Liver (tissue), 3 donors: ENCODE measurements at regions not wholly inside any gene's neighbourhood (a gene's known extent, or its start where the extent isn't known, plus 50 kb on each side); places are given as distances from the start of the nearest gene placed in this dataset.

Source experiments
- ATF3 ChIP-seq: IDR thresholded peaks from 2 replicates; pipeline ENCODE4 v1.6.1; 2016; ENCODE audit warnings: antibody characterized with exemption
- CTCF ChIP-seq: fragments of 150-350 bp; IDR thresholded peaks from 2 replicates; pipeline ENCODE4 v1.5.1; 2017; ENCODE audit warnings: improper control_type of control experiment, low read depth, low read length; ENCODE audit not compliant: missing input control
- EGR1 ChIP-seq, 2 donors: IDR thresholded peaks; 2 replicates each; pipeline ENCODE4 v1.6.1; 2016 to 2018; ENCODE audit warnings: antibody characterized with exemption in 2 of 2, low read depth in 2 of 2
- NR2F2 ChIP-seq: IDR thresholded peaks from 2 replicates; pipeline ENCODE4 v1.6.1; 2016; ENCODE audit warnings: antibody characterized with exemption
- RAD21 ChIP-seq, 2 donors: IDR thresholded peaks; 2 replicates each; pipeline ENCODE4 v1.6.1; 2016; ENCODE audit warnings: antibody characterized with exemption in 2 of 2, mild to moderate bottlenecking in 2 of 2
- RXRA ChIP-seq, 2 donors: IDR thresholded peaks; 2 replicates each; pipeline ENCODE4 v1.6.1; 2017 to 2018; ENCODE audit warnings: antibody characterized with exemption in 2 of 2, mild to moderate bottlenecking in 1 of 2
- SP1 ChIP-seq: IDR thresholded peaks from 2 replicates; pipeline ENCODE4 v1.6.1; 2018; ENCODE audit warnings: antibody characterized with exemption, mild to moderate bottlenecking
- TAF1 ChIP-seq: conservative IDR thresholded peaks from 2 replicates; pipeline ENCODE4 v1.6.1; 2016; ENCODE audit warnings: antibody characterized with exemption, mild to moderate bottlenecking
- YY1 ChIP-seq: IDR thresholded peaks from 2 replicates; pipeline ENCODE4 v1.6.1; 2016; ENCODE audit warnings: antibody characterized with exemption, mild to moderate bottlenecking
- TF ChIP-seq, protein P1 (sequence below): IDR thresholded peaks from 2 replicates; pipeline ENCODE4 v1.6.1; 2016; ENCODE audit warnings: antibody characterized with exemption
- TF ChIP-seq, protein P2 (sequence below): IDR thresholded peaks from 2 replicates; pipeline ENCODE4 v1.6.1; 2016; ENCODE audit warnings: antibody characterized with exemption, mild to moderate bottlenecking
- donor health status: healthy.
- donor health status: healthy.

DNA sequence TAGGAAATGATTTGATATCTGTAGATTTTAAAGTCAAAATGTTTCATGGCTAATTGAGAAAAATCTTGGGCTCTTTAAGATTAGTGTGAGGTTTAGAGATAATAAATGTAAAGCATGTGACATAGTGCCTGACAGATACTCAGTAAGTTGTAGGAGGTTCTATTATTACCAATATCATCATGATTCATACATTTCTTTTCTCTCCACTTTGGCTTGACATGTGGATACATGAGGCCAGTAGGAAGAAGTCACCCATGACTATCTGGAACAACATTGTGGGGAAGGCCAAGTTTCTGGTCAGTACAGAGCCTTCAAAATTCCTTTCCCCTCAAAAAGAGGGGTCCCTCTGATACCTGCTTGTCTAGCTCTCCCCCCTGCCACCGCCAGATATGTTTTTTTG lies 91.2 kb upstream of the SORBS2 start:
- no peak for TF ChIP-seq CTCF
- no peak for TF ChIP-seq ATF3
- TF ChIP-seq EGR1 (IDR thresholded peaks at IDR 0.05; ENCODE audit: low read depth in 2 of 2) = no peak
- TF ChIP-seq, protein P1, sequence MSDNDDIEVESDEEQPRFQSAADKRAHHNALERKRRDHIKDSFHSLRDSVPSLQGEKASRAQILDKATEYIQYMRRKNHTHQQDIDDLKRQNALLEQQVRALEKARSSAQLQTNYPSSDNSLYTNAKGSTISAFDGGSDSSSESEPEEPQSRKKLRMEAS = no peak
- TF ChIP-seq, protein P2, sequence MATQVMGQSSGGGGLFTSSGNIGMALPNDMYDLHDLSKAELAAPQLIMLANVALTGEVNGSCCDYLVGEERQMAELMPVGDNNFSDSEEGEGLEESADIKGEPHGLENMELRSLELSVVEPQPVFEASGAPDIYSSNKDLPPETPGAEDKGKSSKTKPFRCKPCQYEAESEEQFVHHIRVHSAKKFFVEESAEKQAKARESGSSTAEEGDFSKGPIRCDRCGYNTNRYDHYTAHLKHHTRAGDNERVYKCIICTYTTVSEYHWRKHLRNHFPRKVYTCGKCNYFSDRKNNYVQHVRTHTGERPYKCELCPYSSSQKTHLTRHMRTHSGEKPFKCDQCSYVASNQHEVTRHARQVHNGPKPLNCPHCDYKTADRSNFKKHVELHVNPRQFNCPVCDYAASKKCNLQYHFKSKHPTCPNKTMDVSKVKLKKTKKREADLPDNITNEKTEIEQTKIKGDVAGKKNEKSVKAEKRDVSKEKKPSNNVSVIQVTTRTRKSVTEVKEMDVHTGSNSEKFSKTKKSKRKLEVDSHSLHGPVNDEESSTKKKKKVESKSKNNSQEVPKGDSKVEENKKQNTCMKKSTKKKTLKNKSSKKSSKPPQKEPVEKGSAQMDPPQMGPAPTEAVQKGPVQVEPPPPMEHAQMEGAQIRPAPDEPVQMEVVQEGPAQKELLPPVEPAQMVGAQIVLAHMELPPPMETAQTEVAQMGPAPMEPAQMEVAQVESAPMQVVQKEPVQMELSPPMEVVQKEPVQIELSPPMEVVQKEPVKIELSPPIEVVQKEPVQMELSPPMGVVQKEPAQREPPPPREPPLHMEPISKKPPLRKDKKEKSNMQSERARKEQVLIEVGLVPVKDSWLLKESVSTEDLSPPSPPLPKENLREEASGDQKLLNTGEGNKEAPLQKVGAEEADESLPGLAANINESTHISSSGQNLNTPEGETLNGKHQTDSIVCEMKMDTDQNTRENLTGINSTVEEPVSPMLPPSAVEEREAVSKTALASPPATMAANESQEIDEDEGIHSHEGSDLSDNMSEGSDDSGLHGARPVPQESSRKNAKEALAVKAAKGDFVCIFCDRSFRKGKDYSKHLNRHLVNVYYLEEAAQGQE = no peak
- TF ChIP-seq RAD21 (IDR thresholded peaks at IDR 0.05) = no peak
- no peak for TF ChIP-seq YY1
- no peak for TF ChIP-seq TAF1
- TF ChIP-seq RXRA (IDR thresholded peaks at IDR 0.05) = no peak
- no peak for TF ChIP-seq SP1
- TF ChIP-seq NR2F2 = no peak
